Adrenal gland (tissue), 9 donors: ENCODE measurements at regions not wholly inside any gene's neighbourhood (a gene's known extent, or its start where the extent isn't known, plus 50 kb on each side); places are given as distances from the start of the nearest gene placed in this dataset.

Source experiments
- DNase-seq, 7 donors: peaks; one replicate each; pipeline ENCODE4 v3.0.0-alpha.2; 2019 to 2020
- H3K27ac ChIP-seq, 5 donors: fragments of 200-600 bp; sonication (generic) in 4 of 5; 1 replicate in 3 of 5; 2 replicates in 2 of 5; pipeline versions ENCODE4 v1.5.1 to v1.8.0; 2016 to 2020; ENCODE audit warnings: mild to moderate bottlenecking in 1 of 5
- H3K27me3 ChIP-seq: fragments of 200-600 bp; 2 replicates; pipeline ENCODE4 v1.8.0; 2021
- H3K36me3 ChIP-seq, 2 donors: fragments of 200-600 bp; replicated peaks in 1 of 2; 1 replicate in 1 of 2; 2 replicates in 1 of 2; pipeline versions ENCODE4 v1.5.1 to v1.8.0; 2018 to 2022
- H3K4me1 ChIP-seq, 2 donors: fragments of 200-600 bp; replicated peaks in 1 of 2; 1 replicate in 1 of 2; 2 replicates in 1 of 2; pipeline versions ENCODE4 v1.5.1 to v1.8.0; 2018 to 2021
- H3K4me3 ChIP-seq, 4 donors: fragments of 200-600 bp; sonication (generic) in 3 of 4; one replicate each; pipeline ENCODE4 v1.5.1; 2016 to 2018
- H3K9me3 ChIP-seq, 3 donors: fragments of 200-600 bp; sonication (generic) in 1 of 3; replicated peaks in 1 of 3; 1 replicate in 2 of 3; 2 replicates in 1 of 3; pipeline versions ENCODE4 v1.5.1 to v1.8.0; 2016 to 2021
- CTCF ChIP-seq, 6 experiments: fragments of 450-650 bp in 4 of 6; fragments of 200-600 bp in 2 of 6; sonication (generic) in 1 of 6; IDR thresholded peaks; 1 replicate in 5 of 6; 2 replicates in 1 of 6; pipeline versions ENCODE4 v1.5.1 to v1.8.0; 2016 to 2021; ENCODE audit warnings: antibody characterized with exemption in 6 of 6, mild to moderate bottlenecking in 2 of 6, moderate library complexity in 1 of 6
- POLR2A ChIP-seq, 2 donors: fragments of 450-650 bp; IDR thresholded peaks; one replicate each; pipeline ENCODE4 v1.6.1; 2017; ENCODE audit warnings: antibody characterized with exemption in 2 of 2, mild to moderate bottlenecking in 2 of 2, moderate library complexity in 1 of 2
- WGBS, 4 donors: extraction: QIAGEN DNeasy Blood & Tissue Kit in 2 of 4; methylation state at CpG; one replicate each; pipeline versions ENCODE4 v1.1.5 to v1.1.7; 2013 to 2017; 5-methylcytosine and 5-hydroxymethylcytosine counted together
- intact Hi-C, 2 donors: fragments of 100-400 bp; cut with DNase I; formaldehyde crosslinking; loops; one replicate each; pipeline versions ENCODE4 v1.14.1 to v1.15.0; 2022 to 2023
- donor health status: healthy with polysubstance abuse.
- donor health status: Bipolar disorder and iron deficiency.
- donor health status: DM: yes; HTN: yes; CAD: no.
- donor health status: DM: no; HTN: no; CAD: no.
- donor health status: DM: no; HTN: no; CAD: no.

- no peaks in the 10 kb centered on the region for H3K4me1 ChIP-seq
- no peaks in the 10 kb centered on the region for H3K36me3 ChIP-seq
- H3K27ac ChIP-seq: no peak overlapping the region
- H3K27me3 ChIP-seq: no peaks in the 10 kb centered on the region
- WGBS, 4 donors: 77 to 92% (median 90%) methylated on average over 1 to 6 of the region's 6 CpGs
- H3K4me3 ChIP-seq: no peak overlapping the region
- H3K9me3 ChIP-seq: no peaks in the 10 kb centered on the region
- no peak for DNase-seq
- TF ChIP-seq CTCF (IDR thresholded peaks at IDR 0.05) (no peak), POLR2A (IDR thresholded peaks at IDR 0.05) (no peak)
- intact Hi-C loops: no loop called here
These were observed 563.7 kb downstream of the SI start for GRCh38 chr3:164514576-164514975.

GRCh38 chr3:164507886-164508285 is 570.4 kb downstream of the SI start:
- no peak for TF ChIP-seq CTCF (IDR thresholded peaks at IDR 0.05)
- H3K4me1 ChIP-seq: no peaks in the 10 kb centered on the region
- no peak overlapping the region for H3K4me3 ChIP-seq
- DNase-seq: no peak
- H3K27ac ChIP-seq: no peak overlapping the region
- no peaks in the 10 kb centered on the region for H3K9me3 ChIP-seq
- H3K36me3 ChIP-seq: no peaks in the 10 kb centered on the region
- no peaks in the 10 kb centered on the region for H3K27me3 ChIP-seq
- intact Hi-C loops: no loop called here

- TF ChIP-seq POLR2A (IDR thresholded peaks at IDR 0.05) (no peak), CTCF (IDR thresholded peaks at IDR 0.05) (no peak)
- intact Hi-C loops: no loop called here
- DNase-seq: no peak
- Histone ChIP-seq H3K27me3 (no peaks in the 10 kb centered on the region), H3K36me3 (no peaks in the 10 kb centered on the region), H3K9me3 (peaks cover 0 to 5% (median 0%) of the 10 kb centered on the region in 3 donors), H3K27ac (no peak overlapping the region), H3K4me1 (no peaks in the 10 kb centered on the region), H3K4me3 (no peak overlapping the region)
These were observed 579.4 kb downstream of the SI start for GRCh38 chr3:164498917-164499316.

- no peak overlapping the region for H3K27ac ChIP-seq
- DNase-seq: no peak
These were observed 589.4 kb downstream of the SI start for GRCh38 chr3:164488893-164489292.

More at GRCh38 chr3:164488893-164489292, 589.4 kb downstream of the SI start:
- Histone ChIP-seq H3K27me3 (no peaks in the 10 kb centered on the region), H3K36me3 (no peaks in the 10 kb centered on the region), H3K4me3 (no peak overlapping the region), H3K9me3 (no peaks in the 10 kb centered on the region), H3K4me1 (no peaks in the 10 kb centered on the region)
- TF ChIP-seq CTCF (IDR thresholded peaks at IDR 0.05) (no peak), POLR2A (IDR thresholded peaks at IDR 0.05) (no peak)
- intact Hi-C loops: no loop called here
- 66 to 78% (median 71%) methylated on average over 2 of the region's 2 CpGs for WGBS, 4 donors
